Transverse colon (tissue), 4 donors: ENCODE measurements at regions not wholly inside any gene's neighbourhood (a gene's known extent, or its start where the extent isn't known, plus 50 kb on each side); places are given as distances from the start of the nearest gene placed in this dataset.

Experiments used
- DNase-seq: peaks from one replicate; pipeline ENCODE4 v3.0.0-alpha.2; 2019
- H3K27ac ChIP-seq, 4 donors: fragments of 200-600 bp; sonication (generic); 2 replicates each; pipeline ENCODE4 v1.5.1; 2016 to 2018; ENCODE audit warnings: inconsistent platforms in 4 of 4
- H3K27me3 ChIP-seq: fragments of 200-600 bp; sonication (generic); 2 replicates; pipeline ENCODE4 v1.5.1; 2017; ENCODE audit warnings: inconsistent platforms
- H3K36me3 ChIP-seq, 4 donors: fragments of 200-600 bp; sonication (generic); 2 replicates each; pipeline ENCODE4 v1.5.1; 2017 to 2019; ENCODE audit warnings: inconsistent platforms in 4 of 4
- H3K4me1 ChIP-seq, 4 donors: fragments of 200-600 bp; sonication (generic); 2 replicates each; pipeline ENCODE4 v1.5.1; 2017 to 2020; ENCODE audit warnings: inconsistent platforms in 4 of 4
- H3K4me3 ChIP-seq, 4 donors: fragments of 200-600 bp; sonication (generic); 1 replicate in 1 of 4; 2 replicates in 3 of 4; pipeline versions ENCODE4 v1.5.1 to v1.6.1; 2017 to 2019; ENCODE audit warnings: inconsistent platforms in 4 of 4
- H3K9me3 ChIP-seq, 2 donors: fragments of 200-600 bp; sonication (generic); 2 replicates each; pipeline ENCODE4 v1.5.1; 2017 to 2019; ENCODE audit warnings: inconsistent platforms in 2 of 2
- CTCF ChIP-seq, 5 experiments: fragments of 200-600 bp in 3 of 5; fragments of 450-650 bp in 2 of 5; sonication (generic) in 3 of 5; IDR thresholded peaks; 1 replicate in 2 of 5; 2 replicates in 3 of 5; pipeline ENCODE4 v1.5.1; 2016 to 2017; ENCODE audit warnings: antibody characterized with exemption in 5 of 5, inconsistent platforms in 3 of 5, mild to moderate bottlenecking in 2 of 5, moderate library complexity in 1 of 5
- EP300 ChIP-seq: sonication (generic); formaldehyde crosslinking; IDR thresholded peaks from one replicate; pipeline ENCODE4 v1.6.1; 2017; ENCODE audit warnings: antibody characterized with exemption, low read depth
- POLR2A ChIP-seq: fragments of 450-650 bp; IDR thresholded peaks from one replicate; pipeline ENCODE4 v1.6.1; 2016; ENCODE audit warnings: antibody characterized with exemption, mild to moderate bottlenecking, moderate library complexity
- POLR2AphosphoS5 ChIP-seq, 3 donors: sonication (generic); formaldehyde crosslinking; IDR thresholded peaks; one replicate each; pipeline ENCODE4 v1.6.1; 2016; ENCODE audit warnings: antibody characterized with exemption in 3 of 3
- WGBS, 2 donors: methylation state at CpG; one replicate each; pipeline ENCODE4 v1.1.5; 2018; ENCODE audit warnings: low coverage in 1 of 2; 5-methylcytosine and 5-hydroxymethylcytosine counted together
- in situ Hi-C, 4 donors: fragments of 200-750 bp; cut with MboI; loops; one replicate each; pipeline versions ENCODE4 v1.15.0 to v1.15.1; 2017; ENCODE audit warnings: low sequenced_read_pairs in 3 of 4, low pct_ligation_motif_present in 1 of 4, low pct_unique_long_range_greater_than_20kb in 1 of 4
- intact Hi-C: fragments of 100-400 bp; cut with DNase I; formaldehyde crosslinking; loops from one replicate; pipeline ENCODE4 v1.15.1; 2023; ENCODE audit warnings: low total_unique reads

GRCh38 chr2:176639016-176639343 lies 369.7 kb downstream of the MTX2 start:
- Histone ChIP-seq H3K27me3 (peaks cover 43% of the 10 kb centered on the region), H3K36me3 (no peaks in the 10 kb centered on the region), H3K4me3 (no peak overlapping the region), H3K4me1 (peaks cover 0 to 9% (median 5%) of the 10 kb centered on the region in 4 donors), H3K27ac (no peak overlapping the region), H3K9me3 (no peaks in the 10 kb centered on the region)
- DNase-seq: no peak
- intact Hi-C loops (loop anchor here (5.0 to 10.0 kb wide), 3 partner anchors 84 to 512 kb away; partner anchors contain the start of gene HOXD8), in situ Hi-C loops (loop anchor here (5.0 to 25.0 kb wide), 5 partner anchors 177 to 512 kb away; partner anchors contain the start of gene HOXD8 (in 1 of the 4))
- no peak for TF ChIP-seq POLR2AphosphoS5 (IDR thresholded peaks at IDR 0.05)
- no peak for TF ChIP-seq POLR2A
- TF ChIP-seq EP300: no peak
- TF ChIP-seq CTCF (IDR thresholded peaks at IDR 0.05): no peak
- WGBS, 2 donors: 82% methylated on average over 6 to 7 of the region's 7 CpGs

GRCh38 chr2:176639671-176640070 lies 370.4 kb downstream of the MTX2 start:
- intact Hi-C loops: loop anchor here (5.0 to 10.0 kb wide), 3 partner anchors 85 to 512 kb away; partner anchors contain the start of gene HOXD8
- DNase-seq: no peak
- Histone ChIP-seq H3K9me3 (no peaks in the 10 kb centered on the region), H3K4me3 (no peak overlapping the region), H3K27me3 (peaks cover 48% of the 10 kb centered on the region), H3K4me1 (peaks cover 0 to 9% (median 5%) of the 10 kb centered on the region in 4 donors), H3K27ac (no peak overlapping the region), H3K36me3 (no peaks in the 10 kb centered on the region)
- WGBS, 2 donors: 44 to 58% methylated on average over 4 to 5 of the region's 5 CpGs
- in situ Hi-C loops: loop anchor here (5.0 to 25.0 kb wide), 6 partner anchors 177 to 515 kb away; partner anchors contain the start of genes HOXD8 (in 2 of the 4) and HOXD9 (in 1 of the 4)
- no peak for TF ChIP-seq POLR2A
- TF ChIP-seq CTCF (IDR thresholded peaks at IDR 0.05): no peak
- no peak for TF ChIP-seq EP300
- no peak for TF ChIP-seq POLR2AphosphoS5 (IDR thresholded peaks at IDR 0.05)

DNA sequence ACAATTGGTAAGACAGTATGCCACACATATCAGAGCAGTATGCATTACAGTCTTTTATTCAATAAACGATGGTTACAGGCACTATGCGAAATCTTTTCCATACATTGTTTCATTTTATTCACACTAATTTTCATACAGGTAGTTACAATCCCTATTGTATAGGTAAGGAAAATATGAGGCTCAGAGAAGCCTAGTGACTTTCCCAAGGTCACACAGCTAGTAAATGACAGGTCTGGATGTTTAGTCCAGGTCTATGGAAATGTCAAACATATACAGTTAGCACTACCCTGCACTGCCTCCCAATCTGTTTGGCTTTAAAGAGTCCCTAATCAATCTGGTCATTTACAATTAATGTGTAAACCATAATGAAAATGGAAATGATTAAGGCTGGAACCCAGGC lies 372.2 kb downstream of the MTX2 start:
- in situ Hi-C loops: loop anchor here in 2 of 4 donors (10.0 to 25.0 kb wide), 2 partner anchors 179 to 517 kb away; partner anchors contain the start of genes HOXD8 (in 1 of the 2) and HOXD9 (in 1 of the 2)
- intact Hi-C loops: no loop called here
- Histone ChIP-seq H3K4me1 (peaks cover 0 to 9% (median 5%) of the 10 kb centered on the region in 4 donors), H3K27ac (no peak overlapping the region), H3K9me3 (no peaks in the 10 kb centered on the region), H3K4me3 (no peak overlapping the region), H3K27me3 (peaks cover 55% of the 10 kb centered on the region), H3K36me3 (no peaks in the 10 kb centered on the region)
- TF ChIP-seq POLR2AphosphoS5 (IDR thresholded peaks at IDR 0.05) (no peak), POLR2A (no peak), EP300 (no peak), CTCF (IDR thresholded peaks at IDR 0.05) (no peak)
- no peak for DNase-seq
- WGBS, 2 donors: 88 to 92% methylated on average over 2 of the region's 2 CpGs

DNA sequence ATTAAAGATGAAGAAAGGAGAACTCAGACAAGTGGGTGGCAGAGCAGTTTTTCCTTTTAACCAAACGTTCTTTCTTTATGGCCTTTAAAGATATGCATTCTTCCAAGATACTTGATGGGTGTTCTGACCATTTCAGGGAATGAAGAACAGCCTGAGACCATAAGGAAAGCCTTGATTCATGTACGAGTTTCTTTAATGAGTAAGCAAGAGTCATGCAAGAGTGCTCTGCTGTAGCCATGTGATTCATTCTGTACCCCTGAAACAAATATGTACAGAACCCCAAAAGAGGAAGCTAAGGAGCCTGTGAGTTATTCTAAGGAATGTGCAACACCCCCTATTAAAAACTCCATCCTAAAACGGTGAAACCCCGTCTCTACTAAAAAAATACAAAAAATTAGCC lies 372.8 kb downstream of the MTX2 start:
- 56 to 70% methylated on average over 4 of the region's 4 CpGs for WGBS, 2 donors
- in situ Hi-C loops (loop anchor here in 2 of 4 donors (10.0 to 25.0 kb wide), 2 partner anchors 180 to 517 kb away; partner anchors contain the start of genes HOXD8 (in 1 of the 2) and HOXD9 (in 1 of the 2)), intact Hi-C loops (no loop called here)
- Histone ChIP-seq H3K27ac (no peak overlapping the region), H3K4me3 (no peak overlapping the region), H3K36me3 (no peaks in the 10 kb centered on the region), H3K9me3 (no peaks in the 10 kb centered on the region), H3K4me1 (peaks cover 0 to 9% (median 4%) of the 10 kb centered on the region in 4 donors), H3K27me3 (peaks cover 55% of the 10 kb centered on the region)
- no peak for TF ChIP-seq CTCF (IDR thresholded peaks at IDR 0.05)
- TF ChIP-seq POLR2A: no peak
- no peak for TF ChIP-seq EP300
- DNase-seq: no peak
